Thymus (tissue), 11 donors: ENCODE measurements at regions not wholly inside any gene's neighbourhood (a gene's known extent, or its start where the extent isn't known, plus 50 kb on each side); places are given as distances from the start of the nearest gene placed in this dataset.

Source experiments
- DNase-seq, 9 donors: peaks; one replicate each; pipeline ENCODE4 v3.0.0-alpha.2; 2013; ENCODE audit warnings: low spot score in 9 of 9, low read depth in 6 of 9, missing footprints in 1 of 9
- H3K27ac ChIP-seq, 2 donors: one replicate each; pipeline ENCODE4 v1.5.1; 2013; ENCODE audit warnings: control low read depth in 1 of 2, low read depth in 1 of 2, low read length in 1 of 2, mild to moderate bottlenecking in 1 of 2, moderate library complexity in 1 of 2
- H3K27me3 ChIP-seq, 2 donors: one replicate each; pipeline ENCODE4 v1.5.1; 2013; ENCODE audit warnings: low read length in 1 of 2; ENCODE audit not compliant: control insufficient read depth in 2 of 2, insufficient read depth in 1 of 2
- H3K36me3 ChIP-seq, 2 donors: one replicate each; pipeline ENCODE4 v1.5.1; 2013; ENCODE audit warnings: low read length in 1 of 2, mild to moderate bottlenecking in 1 of 2, moderate library complexity in 1 of 2; ENCODE audit not compliant: control insufficient read depth in 2 of 2, insufficient read depth in 2 of 2
- H3K4me1 ChIP-seq, 2 donors: one replicate each; pipeline ENCODE4 v1.5.1; 2013; ENCODE audit warnings: low read length in 2 of 2; ENCODE audit not compliant: control insufficient read depth in 2 of 2, insufficient read depth in 2 of 2
- H3K4me3 ChIP-seq, 2 donors: one replicate each; pipeline ENCODE4 v1.5.1; 2013; ENCODE audit warnings: low read length in 2 of 2, control low read depth in 1 of 2, mild to moderate bottlenecking in 1 of 2
- H3K9me3 ChIP-seq, 2 donors: one replicate each; pipeline ENCODE4 v1.5.1; 2013; ENCODE audit warnings: low read length in 1 of 2, mild to moderate bottlenecking in 1 of 2; ENCODE audit not compliant: control insufficient read depth in 2 of 2, insufficient read depth in 1 of 2
- WGBS: extraction: QIAGEN DNeasy Blood & Tissue Kit; methylation state at CpG from one replicate; pipeline ENCODE4 v1.1.7; 2013; 5-methylcytosine and 5-hydroxymethylcytosine counted together
- donor health status: healthy.

- Histone ChIP-seq H3K36me3 (no peaks in the 10 kb centered on the region), H3K4me3 (peak overlapping the region in 1 of 2 donors; percentile 1), H3K4me1 (peaks cover 18 to 22% of the 10 kb centered on the region in 2 donors), H3K27ac (peak overlapping the region; percentile 20 to 54), H3K27me3 (no peaks in the 10 kb centered on the region), H3K9me3 (no peaks in the 10 kb centered on the region)
- peak in 3 of 9 donors; percentile 16 to 56 (median 26) for DNase-seq
- WGBS: 4% methylated on average over 11 of the region's 11 CpGs
Observed at GRCh38 chr2:88866756-88867155, 175.3 kb downstream of the RPIA start.

DNA sequence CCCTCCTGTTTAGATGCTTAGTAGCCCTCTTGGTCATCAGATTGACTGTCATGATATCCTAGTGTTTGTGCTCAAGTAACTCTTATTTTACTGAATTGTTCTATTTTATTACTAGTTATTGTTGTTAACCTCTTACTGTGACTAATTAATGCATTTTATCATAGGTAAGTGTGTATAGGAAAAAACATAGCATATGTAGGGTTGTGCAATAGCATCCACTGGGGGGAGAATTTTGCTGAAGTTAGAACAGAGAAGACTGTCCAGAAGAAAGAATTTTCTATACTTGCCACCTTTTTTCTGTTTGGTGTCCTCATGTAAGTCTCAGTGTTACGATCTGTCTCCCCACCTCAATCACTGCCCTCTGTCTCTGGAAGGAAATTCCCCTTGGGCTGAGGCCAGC, 177.4 kb downstream of the RPIA start:
- WGBS: 97% methylated on average over 1 of the region's 1 CpG
- H3K36me3 ChIP-seq: no peaks in the 10 kb centered on the region
- no peak overlapping the region for H3K27ac ChIP-seq
- no peaks in the 10 kb centered on the region for H3K27me3 ChIP-seq
- no peak for DNase-seq
- H3K4me3 ChIP-seq: no peak overlapping the region
- peaks cover 21 to 22% of the 10 kb centered on the region in 2 donors for H3K4me1 ChIP-seq
- H3K9me3 ChIP-seq: no peaks in the 10 kb centered on the region

GRCh38 chr2:88870267-88870839, 178.9 kb downstream of the RPIA start:
- Histone ChIP-seq H3K36me3 (no peaks in the 10 kb centered on the region), H3K27me3 (no peaks in the 10 kb centered on the region), H3K4me3 (no peak overlapping the region), H3K27ac (no peak overlapping the region), H3K4me1 (peaks cover 17% of the 10 kb centered on the region in 2 donors), H3K9me3 (no peaks in the 10 kb centered on the region)
- WGBS: 94% methylated on average over 2 of the region's 2 CpGs
- DNase-seq: no peak

GRCh38 chr2:88871336-88871735, 179.9 kb downstream of the RPIA start:
- H3K36me3 ChIP-seq: no peaks in the 10 kb centered on the region
- H3K4me3 ChIP-seq: no peak overlapping the region
- H3K27ac ChIP-seq: no peak overlapping the region
- DNase-seq: no peak
- WGBS: 59% methylated on average over 5 of the region's 5 CpGs
- H3K27me3 ChIP-seq: no peaks in the 10 kb centered on the region
- no peaks in the 10 kb centered on the region for H3K9me3 ChIP-seq
- peaks cover 8 to 10% of the 10 kb centered on the region in 2 donors for H3K4me1 ChIP-seq

GRCh38 chr2:88873620-88874019, 182.1 kb downstream of the RPIA start:
- Histone ChIP-seq H3K9me3 (no peaks in the 10 kb centered on the region), H3K4me3 (no peak overlapping the region), H3K27ac (no peak overlapping the region), H3K36me3 (no peaks in the 10 kb centered on the region), H3K27me3 (no peaks in the 10 kb centered on the region), H3K4me1 (peaks cover 0 to 3% of the 10 kb centered on the region in 2 donors)
- no peak for DNase-seq

DNA sequence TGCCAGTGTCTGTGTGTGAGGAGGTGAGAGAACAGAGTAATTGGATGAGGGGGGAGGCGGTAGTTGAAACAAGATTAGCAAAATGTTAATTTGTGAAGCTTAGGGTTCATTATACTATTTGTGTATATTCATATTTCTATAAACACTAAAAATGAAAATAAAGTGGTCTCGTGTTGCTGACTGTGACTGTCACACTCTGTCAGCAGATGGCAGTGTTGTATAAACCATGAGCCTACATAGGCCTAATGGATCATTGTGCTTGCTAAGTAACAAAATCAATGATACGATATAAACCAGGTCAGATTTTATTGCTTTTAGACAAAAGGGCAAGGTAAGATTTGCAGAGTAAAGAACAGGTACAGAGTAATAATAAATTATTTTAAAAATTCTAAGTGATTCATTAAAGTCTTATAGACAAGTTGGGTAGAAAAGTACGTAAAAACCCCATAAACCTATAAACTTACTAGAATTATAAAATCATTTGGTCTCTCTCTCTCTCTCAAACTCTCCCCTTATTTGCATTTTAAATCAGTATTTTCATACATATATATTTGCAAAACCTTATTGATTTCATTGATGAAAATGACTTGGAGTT, 182.7 kb downstream of the RPIA start:
- Histone ChIP-seq H3K36me3 (no peaks in the 10 kb centered on the region), H3K9me3 (no peaks in the 10 kb centered on the region), H3K27me3 (no peaks in the 10 kb centered on the region), H3K4me1 (peaks cover 0 to 3% of the 10 kb centered on the region in 2 donors), H3K27ac (no peak overlapping the region), H3K4me3 (no peak overlapping the region)
- 37% methylated on average over 4 of the region's 4 CpGs for WGBS
- DNase-seq: peak in 8 of 9 donors; percentile 39 to 85 (median 71)

DNA sequence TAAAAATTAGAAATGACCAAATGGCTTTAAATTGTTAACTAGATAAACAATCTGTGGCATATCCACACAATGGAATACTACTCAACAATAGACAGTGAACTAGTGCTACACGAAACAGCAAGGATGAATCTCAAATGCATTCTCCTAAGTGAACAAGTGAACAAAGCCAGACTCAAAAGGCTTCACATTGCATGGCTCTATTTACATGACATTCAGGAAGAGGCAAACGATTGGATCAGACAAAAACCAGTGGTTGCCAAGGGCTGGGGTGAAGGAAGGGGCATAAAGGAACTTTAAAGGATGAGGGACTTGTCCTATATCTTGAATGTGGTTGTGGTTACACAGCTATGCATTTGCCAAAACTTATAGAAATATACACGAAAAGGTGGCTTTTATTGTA, 184.3 kb downstream of the RPIA start:
- DNase-seq: no peak
- Histone ChIP-seq H3K4me3 (no peak overlapping the region), H3K27ac (no peak overlapping the region), H3K4me1 (peaks cover 0 to 3% of the 10 kb centered on the region in 2 donors), H3K36me3 (no peaks in the 10 kb centered on the region), H3K27me3 (no peaks in the 10 kb centered on the region), H3K9me3 (no peaks in the 10 kb centered on the region)
- 66% methylated on average over 3 of the region's 3 CpGs for WGBS

DNA sequence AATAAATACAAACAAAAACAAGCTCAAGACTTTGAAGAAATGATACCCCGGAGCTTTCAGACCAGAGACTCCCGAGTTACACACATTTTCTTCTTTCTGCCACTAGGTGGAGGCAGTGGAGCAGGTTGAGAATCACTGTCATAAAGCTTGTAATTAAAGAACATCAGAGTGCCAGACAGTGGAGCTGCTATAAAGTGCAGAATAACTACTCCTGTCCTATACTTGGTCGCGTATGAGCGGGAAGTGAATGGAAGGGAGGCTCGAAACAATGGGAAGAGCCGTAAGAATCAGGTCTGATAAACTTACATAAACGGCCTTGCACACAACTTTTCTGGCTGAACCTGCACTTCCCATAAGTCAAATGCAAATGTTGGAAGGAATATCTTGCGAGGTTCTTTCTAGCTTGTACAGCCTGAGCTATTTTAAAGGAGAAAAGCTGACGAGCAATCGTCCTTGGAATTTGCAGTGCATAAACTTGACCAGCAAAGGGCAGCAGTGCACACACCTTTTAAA, 189.0 kb downstream of the RPIA start:
- no peak overlapping the region for H3K27ac ChIP-seq
- peak in 8 of 9 donors; percentile 52 to 84 (median 62) for DNase-seq
- WGBS: 3% methylated on average over 11 of the region's 11 CpGs

DNA sequence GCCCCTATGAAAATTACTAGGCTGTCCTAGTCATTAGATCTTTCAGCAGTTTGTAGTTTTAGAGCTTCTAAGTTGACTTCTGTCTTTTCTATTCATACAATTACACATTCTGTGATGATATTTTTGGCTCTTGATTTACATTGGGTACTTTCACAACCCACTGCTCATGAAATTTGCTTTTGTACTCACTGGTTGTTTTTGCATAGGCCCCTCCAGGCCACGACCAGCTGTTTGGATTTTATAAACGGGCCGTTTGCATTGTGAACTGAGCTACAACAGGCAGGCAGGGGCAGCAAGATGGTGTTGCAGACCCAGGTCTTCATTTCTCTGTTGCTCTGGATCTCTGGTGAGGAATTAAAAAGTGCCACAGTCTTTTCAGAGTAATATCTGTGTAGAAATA, 193.8 kb downstream of the RPIA start:
- Histone ChIP-seq H3K4me3 (no peak overlapping the region), H3K9me3 (no peaks in the 10 kb centered on the region), H3K27me3 (no peaks in the 10 kb centered on the region), H3K27ac (no peak overlapping the region), H3K4me1 (peaks cover 0 to 6% of the 10 kb centered on the region in 2 donors), H3K36me3 (no peaks in the 10 kb centered on the region)
- WGBS: 48% methylated on average over 3 of the region's 3 CpGs
- no peak for DNase-seq

More for the DNA sequence above, 189.0 kb downstream of the RPIA start:
- Histone ChIP-seq H3K4me3 (peak overlapping the region in 1 of 2 donors; percentile 29), H3K4me1 (no peaks in the 10 kb centered on the region), H3K27me3 (no peaks in the 10 kb centered on the region), H3K36me3 (no peaks in the 10 kb centered on the region), H3K9me3 (no peaks in the 10 kb centered on the region)
